ENCODE measurements at regions not wholly inside any gene's neighbourhood (a gene's known extent, or its start where the extent isn't known, plus 50 kb on each side); places are given as distances from the start of the nearest gene placed in this dataset.

GRCh38 chr10:131456411-131456810 is 144.9 kb upstream of the TCERG1L start:
- Histone ChIP-seq H3K79me1 (ENCODE audit: low read length) (no peaks in the 10 kb centered on the region), H3K56ac (ENCODE audit: low read length) (no peak overlapping the region), H2BK120ac (ENCODE audit: low read depth, low read length) (no peak overlapping the region), H3K23ac (ENCODE audit: low read length) (no peak overlapping the region), H2AK5ac (ENCODE audit: low read length) (no peak overlapping the region), H3K18ac (ENCODE audit: low read length) (no peak overlapping the region), H4K8ac (ENCODE audit: low read depth, low read length) (no peak overlapping the region), H3K4me2 (ENCODE audit: low read length) (no peak overlapping the region), H2BK15ac (replicated peaks; ENCODE audit: low read depth) (no peak overlapping the region), H4K5ac (ENCODE audit: low read length) (no peak overlapping the region), H3K79me2 (ENCODE audit: control insufficient read depth, insufficient read depth, low read length) (no peaks in the 10 kb centered on the region), H3K27me3 (ENCODE audit: insufficient read depth, low read length, poor library complexity) (no peaks in the 10 kb centered on the region), H3K36me3 (ENCODE audit: control insufficient read depth, insufficient read depth, low read length) (no peaks in the 10 kb centered on the region), H3K27ac (ENCODE audit: low read depth, low read length) (no peak overlapping the region), H3K9ac (ENCODE audit: low read length) (no peak overlapping the region), H3K4me1 (ENCODE audit: control insufficient read depth, low read depth, low read length) (no peaks in the 10 kb centered on the region), H3K4me3 (ENCODE audit: low read length) (no peak overlapping the region), H2BK5ac (ENCODE audit: low read length) (no peak overlapping the region), H3K4ac (ENCODE audit: low read depth, low read length) (no peak overlapping the region)
- no peak for DNase-seq
- no CpG with 5 or more reads among the region's 11 CpGs for WGBS (ENCODE audit: extremely low coverage, insufficient coverage, low lambda C conversion rate)

GRCh38 chr10:131461093-131461492 is 149.6 kb upstream of the TCERG1L start:
- no peak overlapping the region for H3K4ac ChIP-seq (ENCODE audit: low read depth, low read length)
- no peak overlapping the region for H2BK120ac ChIP-seq (ENCODE audit: low read depth, low read length)
- H4K8ac ChIP-seq (ENCODE audit: low read depth, low read length), result no peak overlapping the region
- H2BK5ac ChIP-seq (ENCODE audit: low read length), result no peak overlapping the region
- H3K56ac ChIP-seq (ENCODE audit: low read length), result no peak overlapping the region
- no peak overlapping the region for H2AK5ac ChIP-seq (ENCODE audit: low read length)
- no peaks in the 10 kb centered on the region for H3K36me3 ChIP-seq (ENCODE audit: control insufficient read depth, insufficient read depth, low read length)
- WGBS (ENCODE audit: extremely low coverage, insufficient coverage, low lambda C conversion rate), result no CpG with 5 or more reads among the region's 5 CpGs
- H3K4me2 ChIP-seq (ENCODE audit: low read length), result no peak overlapping the region
- no peak overlapping the region for H2BK15ac ChIP-seq (replicated peaks; ENCODE audit: low read depth)
- H3K18ac ChIP-seq (ENCODE audit: low read length), result no peak overlapping the region
- H3K4me1 ChIP-seq (ENCODE audit: control insufficient read depth, low read depth, low read length), result no peaks in the 10 kb centered on the region
- H3K27ac ChIP-seq (ENCODE audit: low read depth, low read length), result no peak overlapping the region
- DNase-seq, result no peak
- H3K79me1 ChIP-seq (ENCODE audit: low read length), result no peaks in the 10 kb centered on the region
- no peak overlapping the region for H4K5ac ChIP-seq (ENCODE audit: low read length)
- no peaks in the 10 kb centered on the region for H3K79me2 ChIP-seq (ENCODE audit: control insufficient read depth, insufficient read depth, low read length)
- no peak overlapping the region for H3K23ac ChIP-seq (ENCODE audit: low read length)
- H3K9ac ChIP-seq (ENCODE audit: low read length), result no peak overlapping the region
- no peaks in the 10 kb centered on the region for H3K27me3 ChIP-seq (ENCODE audit: insufficient read depth, low read length, poor library complexity)
- H3K4me3 ChIP-seq (ENCODE audit: low read length), result no peak overlapping the region

- Histone ChIP-seq H2BK120ac (ENCODE audit: low read depth, low read length) (no peak overlapping the region), H3K4me1 (ENCODE audit: control insufficient read depth, low read depth, low read length) (no peaks in the 10 kb centered on the region), H2BK15ac (replicated peaks; ENCODE audit: low read depth) (no peak overlapping the region), H4K8ac (ENCODE audit: low read depth, low read length) (no peak overlapping the region), H3K79me1 (ENCODE audit: low read length) (no peaks in the 10 kb centered on the region), H4K5ac (ENCODE audit: low read length) (no peak overlapping the region), H3K9ac (ENCODE audit: low read length) (no peak overlapping the region), H3K4me2 (ENCODE audit: low read length) (no peak overlapping the region), H3K36me3 (ENCODE audit: control insufficient read depth, insufficient read depth, low read length) (no peaks in the 10 kb centered on the region), H3K18ac (ENCODE audit: low read length) (no peak overlapping the region), H2AK5ac (ENCODE audit: low read length) (no peak overlapping the region), H3K27ac (ENCODE audit: low read depth, low read length) (no peak overlapping the region), H3K27me3 (ENCODE audit: insufficient read depth, low read length, poor library complexity) (no peaks in the 10 kb centered on the region), H3K56ac (ENCODE audit: low read length) (no peak overlapping the region), H3K79me2 (ENCODE audit: control insufficient read depth, insufficient read depth, low read length) (no peaks in the 10 kb centered on the region), H3K23ac (ENCODE audit: low read length) (no peak overlapping the region), H2BK5ac (ENCODE audit: low read length) (no peak overlapping the region), H3K4ac (ENCODE audit: low read depth, low read length) (no peak overlapping the region), H3K4me3 (ENCODE audit: low read length) (no peak overlapping the region)
- WGBS (ENCODE audit: extremely low coverage, insufficient coverage, low lambda C conversion rate), result no CpG with 5 or more reads among the region's 5 CpGs
- DNase-seq, result no peak
Measured at GRCh38 chr10:131464789-131465188, 153.3 kb upstream of the TCERG1L start.

- Histone ChIP-seq H3K27ac (ENCODE audit: low read depth, low read length) (no peak overlapping the region), H3K4ac (ENCODE audit: low read depth, low read length) (no peak overlapping the region), H2AK5ac (ENCODE audit: low read length) (no peak overlapping the region), H3K23ac (ENCODE audit: low read length) (no peak overlapping the region), H3K4me2 (ENCODE audit: low read length) (no peak overlapping the region), H2BK120ac (ENCODE audit: low read depth, low read length) (no peak overlapping the region), H3K36me3 (ENCODE audit: control insufficient read depth, insufficient read depth, low read length) (no peaks in the 10 kb centered on the region), H3K56ac (ENCODE audit: low read length) (no peak overlapping the region), H3K79me2 (ENCODE audit: control insufficient read depth, insufficient read depth, low read length) (no peaks in the 10 kb centered on the region), H4K5ac (ENCODE audit: low read length) (no peak overlapping the region), H4K8ac (ENCODE audit: low read depth, low read length) (no peak overlapping the region), H3K4me1 (ENCODE audit: control insufficient read depth, low read depth, low read length) (no peaks in the 10 kb centered on the region), H2BK15ac (replicated peaks; ENCODE audit: low read depth) (no peak overlapping the region), H3K4me3 (ENCODE audit: low read length) (no peak overlapping the region), H3K79me1 (ENCODE audit: low read length) (no peaks in the 10 kb centered on the region), H3K27me3 (ENCODE audit: insufficient read depth, low read length, poor library complexity) (no peaks in the 10 kb centered on the region), H3K18ac (ENCODE audit: low read length) (no peak overlapping the region), H3K9ac (ENCODE audit: low read length) (no peak overlapping the region), H2BK5ac (ENCODE audit: low read length) (no peak overlapping the region)
- WGBS (ENCODE audit: extremely low coverage, insufficient coverage, low lambda C conversion rate), result no CpG with 5 or more reads among the region's 2 CpGs
- no peak for DNase-seq
Measured at GRCh38 chr10:131469551-131469950, 158.0 kb upstream of the TCERG1L start.

- Histone ChIP-seq H3K79me2 (ENCODE audit: control insufficient read depth, insufficient read depth, low read length) (no peaks in the 10 kb centered on the region), H2AK5ac (ENCODE audit: low read length) (no peak overlapping the region), H3K27me3 (ENCODE audit: insufficient read depth, low read length, poor library complexity) (no peaks in the 10 kb centered on the region), H4K5ac (ENCODE audit: low read length) (no peak overlapping the region), H3K79me1 (ENCODE audit: low read length) (no peaks in the 10 kb centered on the region), H3K4me2 (ENCODE audit: low read length) (no peak overlapping the region), H3K4me1 (ENCODE audit: control insufficient read depth, low read depth, low read length) (no peaks in the 10 kb centered on the region), H3K4ac (ENCODE audit: low read depth, low read length) (no peak overlapping the region), H3K27ac (ENCODE audit: low read depth, low read length) (no peak overlapping the region), H3K4me3 (ENCODE audit: low read length) (no peak overlapping the region), H2BK5ac (ENCODE audit: low read length) (no peak overlapping the region), H3K18ac (ENCODE audit: low read length) (no peak overlapping the region), H3K23ac (ENCODE audit: low read length) (no peak overlapping the region), H2BK15ac (replicated peaks; ENCODE audit: low read depth) (no peak overlapping the region), H3K9ac (ENCODE audit: low read length) (no peak overlapping the region), H2BK120ac (ENCODE audit: low read depth, low read length) (no peak overlapping the region), H3K56ac (ENCODE audit: low read length) (no peak overlapping the region), H4K8ac (ENCODE audit: low read depth, low read length) (no peak overlapping the region), H3K36me3 (ENCODE audit: control insufficient read depth, insufficient read depth, low read length) (no peaks in the 10 kb centered on the region)
- WGBS (ENCODE audit: extremely low coverage, insufficient coverage, low lambda C conversion rate), result no CpG with 5 or more reads among the region's 10 CpGs
- DNase-seq, result no peak
Measured at GRCh38 chr10:131473645-131474044, 162.1 kb upstream of the TCERG1L start.

- H4K5ac ChIP-seq (ENCODE audit: low read length), result no peak overlapping the region
- no peak overlapping the region for H2BK15ac ChIP-seq (replicated peaks; ENCODE audit: low read depth)
- H2BK5ac ChIP-seq (ENCODE audit: low read length), result no peak overlapping the region
- no peaks in the 10 kb centered on the region for H3K79me1 ChIP-seq (ENCODE audit: low read length)
- H3K27ac ChIP-seq (ENCODE audit: low read depth, low read length), result no peak overlapping the region
- H2BK120ac ChIP-seq (ENCODE audit: low read depth, low read length), result no peak overlapping the region
- H3K4me3 ChIP-seq (ENCODE audit: low read length), result no peak overlapping the region
- DNase-seq, result no peak
- no peak overlapping the region for H4K8ac ChIP-seq (ENCODE audit: low read depth, low read length)
- no peaks in the 10 kb centered on the region for H3K4me1 ChIP-seq (ENCODE audit: control insufficient read depth, low read depth, low read length)
- no peak overlapping the region for H3K18ac ChIP-seq (ENCODE audit: low read length)
- no peak overlapping the region for H3K23ac ChIP-seq (ENCODE audit: low read length)
- no peaks in the 10 kb centered on the region for H3K27me3 ChIP-seq (ENCODE audit: insufficient read depth, low read length, poor library complexity)
- H3K4ac ChIP-seq (ENCODE audit: low read depth, low read length), result no peak overlapping the region
- WGBS (ENCODE audit: extremely low coverage, insufficient coverage, low lambda C conversion rate), result no CpG with 5 or more reads among the region's 6 CpGs
- no peaks in the 10 kb centered on the region for H3K79me2 ChIP-seq (ENCODE audit: control insufficient read depth, insufficient read depth, low read length)
- H3K9ac ChIP-seq (ENCODE audit: low read length), result no peak overlapping the region
- H3K56ac ChIP-seq (ENCODE audit: low read length), result no peak overlapping the region
- no peak overlapping the region for H2AK5ac ChIP-seq (ENCODE audit: low read length)
- H3K4me2 ChIP-seq (ENCODE audit: low read length), result no peak overlapping the region
- H3K36me3 ChIP-seq (ENCODE audit: control insufficient read depth, insufficient read depth, low read length), result no peaks in the 10 kb centered on the region
Measured at GRCh38 chr10:131474416-131474815, 162.9 kb upstream of the TCERG1L start.
